HG02763 (cell line): ENCODE measurements at regions not wholly inside any gene's neighbourhood (a gene's known extent, or its start where the extent isn't known, plus 50 kb on each side); places are given as distances from the start of the nearest gene placed in this dataset.
"Not testable (repeated sequence)": the region's sequence is repeated elsewhere in the genome, so short reads cannot be mapped to it uniquely, and the experiment has no call there.

ENCODE experiments used
- ATAC-seq: cut with Tn5 transposase; IDR thresholded peaks from one replicate; pipeline ENCODE4 v1.9.1; 2021; ENCODE audit warnings: mild to moderate bottlenecking, moderate library complexity; ENCODE audit not compliant: unreplicated experiment

- ATAC-seq = no peak
Measured at GRCh38 chr4:81743731-81744435, 272.2 kb upstream of the RASGEF1B start.

GRCh38 chr4:81740487-81740886 lies 268.8 kb upstream of the RASGEF1B start:
- ATAC-seq = no peak

- no peak for ATAC-seq
Measured at GRCh38 chr4:81738891-81739290, 267.2 kb upstream of the RASGEF1B start.

GRCh38 chr4:81737865-81738559 lies 266.3 kb upstream of the RASGEF1B start:
- ATAC-seq = no peak

- no peak for ATAC-seq
Measured at GRCh38 chr4:81736324-81736723, 264.6 kb upstream of the RASGEF1B start.

GRCh38 chr4:81732980-81733379 lies 261.3 kb upstream of the RASGEF1B start:
- no peak for ATAC-seq

- ATAC-seq = peak; percentile 99
Measured at GRCh38 chr4:81724925-81725329, 253.2 kb upstream of the RASGEF1B start.

GRCh38 chr4:81723927-81724587 lies 252.3 kb upstream of the RASGEF1B start:
- no peak for ATAC-seq

GRCh38 chr4:81723019-81723884 lies 251.5 kb upstream of the RASGEF1B start:
- no peak for ATAC-seq

- no peak for ATAC-seq
Measured at GRCh38 chr4:81722290-81722851, 250.7 kb upstream of the RASGEF1B start.

GRCh38 chr4:81715757-81716156 lies 244.1 kb upstream of the RASGEF1B start:
- ATAC-seq = no peak

- ATAC-seq = not testable (repeated sequence)
Measured at GRCh38 chr4:81715357-81715756, 243.7 kb upstream of the RASGEF1B start.

GRCh38 chr4:81714291-81714690 lies 242.6 kb upstream of the RASGEF1B start:
- no peak for ATAC-seq

- no peak for ATAC-seq
Measured at GRCh38 chr4:81712714-81713113, 241.0 kb upstream of the RASGEF1B start.

- ATAC-seq = no peak
Measured at GRCh38 chr4:81704461-81704860, 232.8 kb upstream of the RASGEF1B start.

- no peak for ATAC-seq
Measured at GRCh38 chr4:81700189-81700588, 228.5 kb upstream of the RASGEF1B start.

- no peak for ATAC-seq
Measured at GRCh38 chr4:81698538-81699296, 227.0 kb upstream of the RASGEF1B start.

GRCh38 chr4:81694176-81694913 lies 222.6 kb upstream of the RASGEF1B start:
- no peak for ATAC-seq

- no peak for ATAC-seq
Measured at GRCh38 chr4:81690871-81691270, 219.2 kb upstream of the RASGEF1B start.
